ENCODE measurements at regions not wholly inside any gene's neighbourhood (a gene's known extent, or its start where the extent isn't known, plus 50 kb on each side); places are given as distances from the start of the nearest gene placed in this dataset.

GRCh38 chr12:89280833-89281538, 71.3 kb downstream of the DUSP6 start:
- H3K9me3 ChIP-seq (ENCODE audit: control insufficient read depth, low read depth, low read length) = no peaks in the 10 kb centered on the region
- no peak overlapping the region for H3K27ac ChIP-seq (ENCODE audit: control insufficient read depth, insufficient read depth, low read length)
- no peaks in the 10 kb centered on the region for H3K36me3 ChIP-seq (ENCODE audit: control insufficient read depth in 2 of 2, extremely low read depth in 1 of 2, insufficient read depth in 2 of 2, low read length in 2 of 2)
- H3K9me1 ChIP-seq (ENCODE audit: control insufficient read depth, extremely low read depth, insufficient read depth, low read length) = no peaks in the 10 kb centered on the region
- peak overlapping the region; percentile 72 for H2AFZ ChIP-seq (ENCODE audit: control insufficient read depth, low read length)
- no peaks in the 10 kb centered on the region for H4K20me1 ChIP-seq (ENCODE audit: control insufficient read depth, extremely low read depth, insufficient read depth, low read length)
- no peak overlapping the region for H3K4me3 ChIP-seq (ENCODE audit: control insufficient read depth in 2 of 3, extremely low read depth in 1 of 3, insufficient read depth in 2 of 3, low read depth in 1 of 3, low read length in 3 of 3)
- dilution Hi-C loops (cut with MboI; ENCODE audit: extremely low pct_ligation_motif_present, low sequenced_read_pairs) = no loop called here
- no peaks in the 10 kb centered on the region for H3K79me2 ChIP-seq (ENCODE audit: control insufficient read depth, insufficient read depth, low read length)
- H3K27me3 ChIP-seq (ENCODE audit: control insufficient read depth, extremely low read depth, insufficient read depth, low read length) = no peaks in the 10 kb centered on the region
- DNase-seq (ENCODE audit: low read depth, low spot score) (no peak), FAIRE-seq (peak; percentile 44)
- H3K9ac ChIP-seq (ENCODE audit: control insufficient read depth, extremely low read depth, insufficient read depth, low read length) = no peak overlapping the region
- H3K4me1 ChIP-seq (ENCODE audit: control insufficient read depth, extremely low read depth, insufficient read depth, low read length) = no peaks in the 10 kb centered on the region
- no peak for TF ChIP-seq EZH2 (IDR thresholded peaks at IDR 0.05; ENCODE audit: low read length)
- TF ChIP-seq CTCF (optimal IDR thresholded peaks at IDR 0.05 in 1 of 3, IDR thresholded peaks at IDR 0.05 in 1 of 3, conservative IDR thresholded peaks at IDR 0.05 in 1 of 3; ENCODE audit: extremely low read depth in 1 of 3, insufficient read depth in 2 of 3, low read length in 3 of 3) = no peak
- no peak overlapping the region for H3K4me2 ChIP-seq (ENCODE audit: control insufficient read depth, extremely low read depth, insufficient read depth, low read depth, low read length)

GRCh38 chr12:89279499-89279898, 72.8 kb downstream of the DUSP6 start:
- DNase-seq (ENCODE audit: low read depth, low spot score) (no peak), FAIRE-seq (no peak)
- no peaks in the 10 kb centered on the region for H3K9me3 ChIP-seq (ENCODE audit: control insufficient read depth, low read depth, low read length)
- H2AFZ ChIP-seq (ENCODE audit: control insufficient read depth, low read length) = no peak overlapping the region
- H3K4me3 ChIP-seq (ENCODE audit: control insufficient read depth in 2 of 3, extremely low read depth in 1 of 3, insufficient read depth in 2 of 3, low read depth in 1 of 3, low read length in 3 of 3) = no peak overlapping the region
- H3K9ac ChIP-seq (ENCODE audit: control insufficient read depth, extremely low read depth, insufficient read depth, low read length) = no peak overlapping the region
- H3K27ac ChIP-seq (ENCODE audit: control insufficient read depth, insufficient read depth, low read length) = no peak overlapping the region
- no peak for TF ChIP-seq EZH2 (IDR thresholded peaks at IDR 0.05; ENCODE audit: low read length)
- no peak for TF ChIP-seq CTCF (optimal IDR thresholded peaks at IDR 0.05 in 1 of 3, IDR thresholded peaks at IDR 0.05 in 1 of 3, conservative IDR thresholded peaks at IDR 0.05 in 1 of 3; ENCODE audit: extremely low read depth in 1 of 3, insufficient read depth in 2 of 3, low read length in 3 of 3)
- no peak overlapping the region for H3K4me2 ChIP-seq (ENCODE audit: control insufficient read depth, extremely low read depth, insufficient read depth, low read depth, low read length)
- H3K9me1 ChIP-seq (ENCODE audit: control insufficient read depth, extremely low read depth, insufficient read depth, low read length) = no peaks in the 10 kb centered on the region
- H3K27me3 ChIP-seq (ENCODE audit: control insufficient read depth, extremely low read depth, insufficient read depth, low read length) = no peaks in the 10 kb centered on the region
- no peaks in the 10 kb centered on the region for H3K4me1 ChIP-seq (ENCODE audit: control insufficient read depth, extremely low read depth, insufficient read depth, low read length)
- H3K79me2 ChIP-seq (ENCODE audit: control insufficient read depth, insufficient read depth, low read length) = no peaks in the 10 kb centered on the region
- no peaks in the 10 kb centered on the region for H3K36me3 ChIP-seq (ENCODE audit: control insufficient read depth in 2 of 2, extremely low read depth in 1 of 2, insufficient read depth in 2 of 2, low read length in 2 of 2)
- H4K20me1 ChIP-seq (ENCODE audit: control insufficient read depth, extremely low read depth, insufficient read depth, low read length) = no peaks in the 10 kb centered on the region
- dilution Hi-C loops (cut with MboI; ENCODE audit: extremely low pct_ligation_motif_present, low sequenced_read_pairs) = no loop called here
